NCI-H69 (cell line): ENCODE measurements at regions not wholly inside any gene's neighbourhood (a gene's known extent, or its start where the extent isn't known, plus 50 kb on each side); places are given as distances from the start of the nearest gene placed in this dataset.

Experiments used
- DNase-seq: peaks from one replicate; lab custom pipeline; 2025; lab: John Stamatoyannopoulos, UW

GRCh38 chr2:42920446-42921146 lies 128.2 kb upstream of the HAAO start:
- DNase-seq, result no peak

- DNase-seq, result no peak
These were observed 126.4 kb upstream of the HAAO start for GRCh38 chr2:42918671-42919318.

GRCh38 chr2:42918041-42918440 lies 125.7 kb upstream of the HAAO start:
- DNase-seq, result no peak

GRCh38 chr2:42917425-42917927 lies 125.1 kb upstream of the HAAO start:
- DNase-seq, result no peak

GRCh38 chr2:42916324-42916723 lies 123.9 kb upstream of the HAAO start:
- DNase-seq, result no peak

GRCh38 chr2:42914860-42915259 lies 122.5 kb upstream of the HAAO start:
- DNase-seq, result no peak

GRCh38 chr2:42914314-42914713 lies 121.9 kb upstream of the HAAO start:
- no peak for DNase-seq

- no peak for DNase-seq
These were observed 121.0 kb upstream of the HAAO start for GRCh38 chr2:42913280-42913878.

- no peak for DNase-seq
These were observed 118.4 kb upstream of the HAAO start for GRCh38 chr2:42910645-42911405.

- no peak for DNase-seq
These were observed 117.6 kb upstream of the HAAO start for GRCh38 chr2:42909966-42910365.

GRCh38 chr2:42908518-42909200 lies 116.3 kb upstream of the HAAO start:
- no peak for DNase-seq

- no peak for DNase-seq
These were observed 115.5 kb upstream of the HAAO start for GRCh38 chr2:42907835-42908234.

- peak; percentile 93 for DNase-seq
These were observed 114.4 kb upstream of the HAAO start for GRCh38 chr2:42906557-42907411.

- peak; percentile 59 for DNase-seq
These were observed 113.8 kb upstream of the HAAO start for GRCh38 chr2:42906111-42906556.

GRCh38 chr2:42905341-42906110 lies 113.1 kb upstream of the HAAO start:
- peak; percentile 80 for DNase-seq

- peak; percentile 40 for DNase-seq
These were observed 112.1 kb upstream of the HAAO start for GRCh38 chr2:42904576-42904876.

GRCh38 chr2:42903821-42904575 lies 111.6 kb upstream of the HAAO start:
- peak; percentile 95 for DNase-seq

- DNase-seq, result peak; percentile 62
These were observed 110.7 kb upstream of the HAAO start for GRCh38 chr2:42902939-42903709.
